ENCODE measurements at regions not wholly inside any gene's neighbourhood (a gene's known extent, or its start where the extent isn't known, plus 50 kb on each side); places are given as distances from the start of the nearest gene placed in this dataset.
"Not testable (repeated sequence)": the region's sequence is repeated elsewhere in the genome, so short reads cannot be mapped to it uniquely, and the experiment has no call there.

DNA sequence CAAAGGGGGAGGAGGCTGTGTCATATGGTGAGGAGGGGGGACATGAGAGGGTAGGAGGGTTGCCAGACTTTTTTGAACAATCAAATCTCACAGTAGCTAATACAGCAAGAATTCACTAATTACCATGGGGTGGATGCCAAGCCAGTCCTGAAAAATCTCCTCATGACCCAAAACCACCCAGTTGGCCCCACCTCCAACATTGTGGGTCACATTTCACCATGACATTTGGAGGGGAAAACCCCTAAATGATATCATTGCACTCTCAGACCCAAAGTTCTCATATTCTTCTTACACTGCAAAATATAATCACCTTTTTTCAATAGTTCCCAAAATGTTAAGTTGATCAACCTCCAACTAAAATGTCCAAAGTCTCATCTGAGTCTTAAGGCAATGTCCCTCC is 666.3 kb downstream of the TMEM121 start:
- not testable (repeated sequence) for H3K27me3 ChIP-seq (replicated peaks; ENCODE audit: control insufficient read depth, insufficient read depth, low read length); H3K9me3 ChIP-seq (ENCODE audit: control insufficient read depth, low read length); H3K36me3 ChIP-seq (ENCODE audit: control insufficient read depth, insufficient read depth, low read length, severe bottlenecking); DNase-seq (ENCODE audit: low read depth); H3K9ac ChIP-seq (ENCODE audit: low read length); H3K4me1 ChIP-seq (ENCODE audit: control insufficient read depth, insufficient read depth, low read length); H3K4me3 ChIP-seq (ENCODE audit: low read length)

DNA sequence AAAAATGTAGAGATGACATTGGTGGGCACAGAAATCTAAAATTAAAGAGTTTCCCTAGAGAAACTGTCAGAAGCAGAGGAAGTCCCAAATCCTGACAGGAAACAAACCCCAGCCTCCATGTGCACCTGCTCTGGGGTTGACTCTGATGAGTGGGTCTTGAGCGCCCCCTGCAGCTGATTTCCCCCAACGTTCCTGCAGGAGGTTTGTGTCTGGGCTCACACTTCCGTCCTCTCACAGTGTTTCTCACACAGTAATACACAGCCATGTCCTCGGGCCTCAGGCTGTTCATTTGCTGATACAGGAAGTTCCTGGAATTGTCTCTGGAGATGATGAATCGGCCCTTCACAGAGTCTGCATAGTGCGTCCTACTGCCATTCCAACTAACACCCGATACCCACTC is 670.1 kb downstream of the TMEM121 start:
- H3K9ac ChIP-seq (ENCODE audit: low read length); H3K4me3 ChIP-seq (ENCODE audit: low read length); H3K27me3 ChIP-seq (replicated peaks; ENCODE audit: control insufficient read depth, insufficient read depth, low read length); H3K9me3 ChIP-seq (ENCODE audit: control insufficient read depth, low read length); H3K36me3 ChIP-seq (ENCODE audit: control insufficient read depth, insufficient read depth, low read length, severe bottlenecking); DNase-seq (ENCODE audit: low read depth); H3K4me1 ChIP-seq (ENCODE audit: control insufficient read depth, insufficient read depth, low read length): not testable (repeated sequence)

DNA sequence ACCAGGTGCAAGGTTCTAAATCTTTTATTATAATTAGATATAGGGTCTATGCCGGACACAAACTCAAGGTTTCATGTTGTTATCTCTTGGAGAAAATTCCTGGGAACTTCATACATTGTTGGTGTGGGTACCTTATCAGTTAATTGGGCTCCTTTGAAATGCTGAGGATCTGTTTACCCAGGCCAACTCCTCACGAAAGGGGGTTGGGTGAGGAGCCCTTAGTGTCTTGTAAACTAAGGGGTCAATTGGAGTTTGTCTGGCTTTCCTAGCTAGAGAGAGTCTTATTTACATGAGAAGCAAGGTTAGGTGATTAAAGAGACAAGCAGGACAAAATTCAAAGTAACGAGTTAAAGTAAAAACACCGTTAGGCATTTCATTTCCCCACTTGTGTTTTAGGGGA is 670.9 kb downstream of the TMEM121 start:
- not testable (repeated sequence) for H3K9me3 ChIP-seq (ENCODE audit: control insufficient read depth, low read length); DNase-seq (ENCODE audit: low read depth); H3K27me3 ChIP-seq (replicated peaks; ENCODE audit: control insufficient read depth, insufficient read depth, low read length); H3K36me3 ChIP-seq (ENCODE audit: control insufficient read depth, insufficient read depth, low read length, severe bottlenecking); H3K4me3 ChIP-seq (ENCODE audit: low read length); H3K9ac ChIP-seq (ENCODE audit: low read length); H3K4me1 ChIP-seq (ENCODE audit: control insufficient read depth, insufficient read depth, low read length)

DNA sequence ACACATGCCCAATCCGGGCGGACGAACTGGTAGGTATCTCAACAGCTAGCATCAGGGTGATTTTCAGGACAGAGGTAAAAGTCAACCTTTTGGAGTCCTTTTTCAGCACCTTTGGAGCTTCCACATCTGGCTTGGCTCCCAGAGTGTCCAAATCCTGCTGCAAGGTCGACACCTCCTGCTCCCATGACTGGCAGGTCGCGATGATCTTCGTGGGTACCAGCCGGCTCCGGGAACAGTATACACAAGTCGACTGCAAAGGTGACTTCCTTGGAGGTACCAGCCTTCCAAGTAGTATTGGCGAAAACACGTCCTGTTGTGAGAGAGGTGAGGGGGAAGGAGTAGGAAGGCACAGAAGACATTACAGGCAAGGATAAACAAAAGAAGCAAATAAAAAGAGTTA is 672.7 kb downstream of the TMEM121 start:
- H3K36me3 ChIP-seq (ENCODE audit: control insufficient read depth, insufficient read depth, low read length, severe bottlenecking) = no peaks in the 10 kb centered on the region
- H3K4me1 ChIP-seq (ENCODE audit: control insufficient read depth, insufficient read depth, low read length) = no peaks in the 10 kb centered on the region
- H3K9ac ChIP-seq (ENCODE audit: low read length) = no peak overlapping the region
- H3K4me3 ChIP-seq (ENCODE audit: low read length) = no peak overlapping the region
- no peak for DNase-seq (ENCODE audit: low read depth)
- no peaks in the 10 kb centered on the region for H3K9me3 ChIP-seq (ENCODE audit: control insufficient read depth, low read length)
- H3K27me3 ChIP-seq (replicated peaks; ENCODE audit: control insufficient read depth, insufficient read depth, low read length) = no peaks in the 10 kb centered on the region

DNA sequence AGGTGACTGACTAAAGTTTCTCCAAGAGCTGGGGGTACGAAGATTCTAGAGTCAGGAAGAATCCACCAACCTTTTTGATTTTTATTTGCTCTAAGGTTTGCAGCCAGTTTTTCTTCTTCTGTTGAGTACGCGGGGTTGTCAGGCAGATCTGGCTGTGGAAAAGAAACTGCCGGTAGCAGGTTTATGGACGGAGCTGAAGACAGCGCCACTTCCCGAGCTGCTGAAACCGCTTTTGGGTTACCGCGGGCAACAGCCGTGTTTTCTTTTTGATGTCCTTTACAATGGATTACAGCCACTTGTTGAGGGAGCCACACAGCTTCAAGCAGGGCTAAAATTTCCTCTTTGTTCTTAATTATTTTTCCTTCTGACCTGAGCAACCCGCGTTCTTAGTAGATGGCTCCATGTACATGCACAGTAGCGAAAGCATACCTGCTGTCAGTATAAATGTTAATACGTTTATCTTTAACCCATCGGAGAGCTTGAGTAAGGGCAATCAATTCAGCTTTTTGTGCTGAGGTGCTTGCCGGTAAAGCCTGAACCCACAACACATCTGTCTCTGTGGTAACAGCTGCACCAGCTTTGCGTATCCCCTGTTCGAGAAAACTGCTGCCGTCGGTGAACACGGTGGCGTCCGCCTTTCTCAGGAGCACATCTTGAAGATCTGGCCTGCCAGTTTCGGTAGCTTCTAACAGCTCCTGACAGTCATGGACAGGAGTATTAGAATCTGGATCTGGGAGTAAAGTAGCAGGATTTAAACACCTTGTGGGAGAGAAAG is 674.3 kb downstream of the TMEM121 start:
- H3K9ac ChIP-seq (ENCODE audit: low read length) = no peak overlapping the region
- DNase-seq (ENCODE audit: low read depth) = no peak
- no peak overlapping the region for H3K4me3 ChIP-seq (ENCODE audit: low read length)

DNA sequence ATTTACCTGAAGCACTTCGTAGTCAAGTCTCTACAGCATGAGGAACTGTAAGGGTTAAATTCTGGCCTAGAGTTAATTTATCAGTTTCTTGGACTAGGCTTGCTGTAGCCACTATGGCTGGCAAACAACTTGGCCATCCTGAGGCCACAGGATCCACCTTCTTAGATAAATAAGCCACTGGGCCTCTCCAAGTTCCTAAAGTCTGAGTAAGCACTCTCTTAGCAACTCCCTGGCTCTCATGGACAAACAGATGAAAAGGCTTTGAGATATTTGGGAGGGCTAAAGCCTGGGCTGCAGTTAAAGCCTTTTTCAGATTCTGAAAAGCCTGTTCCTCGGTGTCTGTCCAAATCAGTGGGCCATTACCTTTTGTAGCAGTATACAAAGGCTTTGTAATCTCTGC is 675.0 kb downstream of the TMEM121 start:
- no peak for DNase-seq (ENCODE audit: low read depth)
- Histone ChIP-seq H3K4me3 (ENCODE audit: low read length) (no peak overlapping the region), H3K27me3 (replicated peaks; ENCODE audit: control insufficient read depth, insufficient read depth, low read length) (no peaks in the 10 kb centered on the region)

More for the DNA sequence above, 674.3 kb downstream of the TMEM121 start:
- H3K36me3 ChIP-seq (ENCODE audit: control insufficient read depth, insufficient read depth, low read length, severe bottlenecking) = no peaks in the 10 kb centered on the region
- no peaks in the 10 kb centered on the region for H3K9me3 ChIP-seq (ENCODE audit: control insufficient read depth, low read length)
- H3K27me3 ChIP-seq (replicated peaks; ENCODE audit: control insufficient read depth, insufficient read depth, low read length) = no peaks in the 10 kb centered on the region
- H3K4me1 ChIP-seq (ENCODE audit: control insufficient read depth, insufficient read depth, low read length) = no peaks in the 10 kb centered on the region

DNA sequence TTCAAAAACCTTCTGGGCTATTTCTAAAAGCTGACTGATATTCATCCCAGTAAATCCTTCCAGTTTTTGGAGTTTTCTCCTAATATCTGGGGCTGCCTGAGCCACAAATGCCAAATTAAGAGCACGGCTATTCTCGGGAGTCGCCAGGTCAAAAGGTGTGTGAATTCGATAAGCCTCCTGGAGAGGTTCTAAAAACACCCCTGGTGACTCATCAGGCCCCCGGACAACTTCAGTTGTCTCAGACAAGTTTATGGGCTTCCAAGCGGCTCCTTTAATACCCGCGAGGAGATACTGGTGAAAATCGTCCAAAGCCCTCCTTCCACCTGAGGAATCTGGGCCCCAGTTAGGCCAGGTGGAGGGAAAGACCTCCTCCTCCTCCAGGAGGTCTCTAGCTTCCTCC is 677.1 kb downstream of the TMEM121 start:
- H3K4me3 ChIP-seq (ENCODE audit: low read length) = no peak overlapping the region
- peaks cover 1% of the 10 kb centered on the region for H3K27me3 ChIP-seq (replicated peaks; ENCODE audit: control insufficient read depth, insufficient read depth, low read length)
- H3K9me3 ChIP-seq (ENCODE audit: control insufficient read depth, low read length) = no peaks in the 10 kb centered on the region
- H3K9ac ChIP-seq (ENCODE audit: low read length) = no peak overlapping the region
- no peaks in the 10 kb centered on the region for H3K4me1 ChIP-seq (ENCODE audit: control insufficient read depth, insufficient read depth, low read length)
- no peaks in the 10 kb centered on the region for H3K36me3 ChIP-seq (ENCODE audit: control insufficient read depth, insufficient read depth, low read length, severe bottlenecking)
- no peak for DNase-seq (ENCODE audit: low read depth)

More for the DNA sequence above, 675.0 kb downstream of the TMEM121 start:
- Histone ChIP-seq H3K9me3 (ENCODE audit: control insufficient read depth, low read length) (no peaks in the 10 kb centered on the region), H3K9ac (ENCODE audit: low read length) (no peak overlapping the region), H3K4me1 (ENCODE audit: control insufficient read depth, insufficient read depth, low read length) (no peaks in the 10 kb centered on the region), H3K36me3 (ENCODE audit: control insufficient read depth, insufficient read depth, low read length, severe bottlenecking) (no peaks in the 10 kb centered on the region)

DNA sequence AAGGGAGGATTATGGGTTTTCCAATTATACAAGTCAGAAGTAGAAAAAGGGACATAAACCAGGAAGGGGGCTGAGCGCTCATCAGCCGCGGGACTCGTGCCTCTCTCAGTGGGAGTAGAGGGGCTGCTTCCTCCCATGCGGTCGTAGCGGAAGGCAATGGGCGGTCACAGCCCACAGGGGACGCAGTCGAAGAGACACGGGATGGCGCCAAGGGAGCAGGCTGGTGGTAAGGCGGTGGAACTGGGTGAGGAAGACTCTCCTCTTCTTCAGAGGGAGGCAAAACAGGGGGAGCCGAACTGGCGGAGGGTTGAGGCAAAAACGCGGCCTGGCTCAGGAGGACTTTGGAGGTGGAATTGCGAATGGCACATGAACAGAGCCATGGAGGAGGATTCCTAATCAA is 677.7 kb downstream of the TMEM121 start:
- Histone ChIP-seq H3K27me3 (replicated peaks; ENCODE audit: control insufficient read depth, insufficient read depth, low read length) (peaks cover 4% of the 10 kb centered on the region), H3K4me1 (ENCODE audit: control insufficient read depth, insufficient read depth, low read length) (no peaks in the 10 kb centered on the region), H3K4me3 (ENCODE audit: low read length) (no peak overlapping the region), H3K36me3 (ENCODE audit: control insufficient read depth, insufficient read depth, low read length, severe bottlenecking) (no peaks in the 10 kb centered on the region), H3K9me3 (ENCODE audit: control insufficient read depth, low read length) (no peaks in the 10 kb centered on the region), H3K9ac (ENCODE audit: low read length) (no peak overlapping the region)
- DNase-seq (ENCODE audit: low read depth) = no peak

DNA sequence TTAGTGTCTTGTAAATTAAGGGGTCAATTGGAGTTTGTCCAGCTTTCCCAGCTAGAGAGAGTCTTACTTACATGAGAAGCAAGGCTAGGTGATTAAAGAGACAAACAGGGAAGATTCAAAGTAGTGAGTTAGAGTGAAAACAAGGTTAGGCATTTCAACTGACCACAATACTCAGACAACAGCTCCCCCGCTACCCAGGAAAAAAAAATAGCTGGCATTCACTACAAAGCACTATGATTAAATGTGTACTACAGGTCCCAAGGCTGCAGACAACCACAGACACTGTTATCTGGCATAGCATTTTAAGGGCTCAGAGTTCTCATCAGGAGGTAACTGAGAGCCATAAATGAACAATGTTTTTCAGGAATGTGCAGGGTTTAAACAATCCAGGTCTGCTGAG is 680.9 kb downstream of the TMEM121 start:
- Histone ChIP-seq H3K4me3 (ENCODE audit: low read length) (no peak overlapping the region), H3K9me3 (ENCODE audit: control insufficient read depth, low read length) (no peaks in the 10 kb centered on the region), H3K9ac (ENCODE audit: low read length) (no peak overlapping the region), H3K4me1 (ENCODE audit: control insufficient read depth, insufficient read depth, low read length) (no peaks in the 10 kb centered on the region), H3K36me3 (ENCODE audit: control insufficient read depth, insufficient read depth, low read length, severe bottlenecking) (no peaks in the 10 kb centered on the region), H3K27me3 (replicated peaks; ENCODE audit: control insufficient read depth, insufficient read depth, low read length) (peaks cover 4% of the 10 kb centered on the region)
- DNase-seq (ENCODE audit: low read depth) = no peak

DNA sequence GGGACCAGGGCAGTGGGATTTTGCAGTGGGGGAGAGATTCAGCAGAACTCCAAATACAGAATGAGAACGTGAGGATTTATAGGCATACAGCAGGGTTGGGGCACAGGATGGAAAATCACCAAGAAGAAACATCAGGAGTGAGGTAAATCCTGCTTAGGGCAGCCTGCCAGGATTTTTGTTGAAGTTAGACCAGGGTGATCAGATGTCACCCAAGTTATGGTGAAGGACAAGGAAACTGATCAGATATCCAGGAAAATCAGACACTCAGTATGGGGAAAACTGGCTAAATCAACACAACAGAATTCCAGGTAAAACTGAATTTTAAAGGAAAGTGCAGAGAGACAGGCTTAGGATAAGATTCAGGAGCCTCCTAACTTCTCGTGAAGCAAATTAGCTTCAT is 682.4 kb downstream of the TMEM121 start:
- Histone ChIP-seq H3K27me3 (replicated peaks; ENCODE audit: control insufficient read depth, insufficient read depth, low read length) (peaks cover 4% of the 10 kb centered on the region), H3K4me3 (ENCODE audit: low read length) (no peak overlapping the region)

DNA sequence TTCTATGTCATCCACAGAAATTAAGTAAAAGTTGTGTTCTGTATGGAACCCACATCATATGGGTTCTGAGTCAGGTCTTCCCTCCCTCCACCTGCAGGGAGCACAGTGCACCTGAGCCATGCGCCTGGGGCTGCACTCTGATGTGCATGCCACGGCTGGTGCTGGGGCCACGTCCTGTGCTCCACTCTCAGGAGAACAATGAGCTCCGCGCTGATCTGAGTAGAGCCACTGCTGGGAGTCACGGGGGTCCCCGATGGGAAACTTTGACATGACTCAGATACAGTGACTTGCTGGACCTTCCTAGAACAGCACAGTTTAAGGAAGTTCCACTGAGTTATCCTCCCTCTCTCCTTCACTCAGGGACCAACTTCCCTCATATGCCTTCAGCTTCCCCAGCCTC is 683.4 kb downstream of the TMEM121 start:
- Histone ChIP-seq H3K9me3 (ENCODE audit: control insufficient read depth, low read length) (no peaks in the 10 kb centered on the region), H3K4me3 (ENCODE audit: low read length) (no peak overlapping the region), H3K9ac (ENCODE audit: low read length) (no peak overlapping the region), H3K36me3 (ENCODE audit: control insufficient read depth, insufficient read depth, low read length, severe bottlenecking) (no peaks in the 10 kb centered on the region), H3K27me3 (replicated peaks; ENCODE audit: control insufficient read depth, insufficient read depth, low read length) (peaks cover 4% of the 10 kb centered on the region), H3K4me1 (ENCODE audit: control insufficient read depth, insufficient read depth, low read length) (no peaks in the 10 kb centered on the region)
- DNase-seq (ENCODE audit: low read depth) = no peak

More for the DNA sequence above, 682.4 kb downstream of the TMEM121 start:
- Histone ChIP-seq H3K9me3 (ENCODE audit: control insufficient read depth, low read length) (no peaks in the 10 kb centered on the region), H3K4me1 (ENCODE audit: control insufficient read depth, insufficient read depth, low read length) (no peaks in the 10 kb centered on the region), H3K9ac (ENCODE audit: low read length) (no peak overlapping the region), H3K36me3 (ENCODE audit: control insufficient read depth, insufficient read depth, low read length, severe bottlenecking) (no peaks in the 10 kb centered on the region)
- DNase-seq (ENCODE audit: low read depth) = no peak

DNA sequence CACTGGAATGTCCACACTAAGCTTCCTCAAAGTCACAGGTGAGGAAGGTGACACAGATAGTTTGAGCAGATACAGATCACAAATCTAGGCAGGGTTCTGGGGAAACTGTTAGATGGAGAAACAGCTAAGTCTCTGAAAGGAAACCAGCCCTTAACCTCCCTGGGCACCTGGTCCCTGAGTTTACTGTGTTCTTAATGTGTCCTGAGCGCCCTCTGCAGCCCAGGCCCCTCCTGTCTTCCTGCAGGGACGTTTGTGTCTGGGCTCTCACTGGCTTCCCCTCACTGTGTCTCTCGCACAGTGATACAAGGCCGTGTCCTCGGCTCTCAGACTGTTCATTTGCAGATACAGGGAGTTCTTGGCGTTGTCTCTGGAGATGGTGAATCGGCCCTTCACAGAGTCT is 684.3 kb downstream of the TMEM121 start:
- H3K9me3 ChIP-seq (ENCODE audit: control insufficient read depth, low read length) = no peaks in the 10 kb centered on the region
- H3K9ac ChIP-seq (ENCODE audit: low read length) = no peak overlapping the region
- H3K36me3 ChIP-seq (ENCODE audit: control insufficient read depth, insufficient read depth, low read length, severe bottlenecking) = no peaks in the 10 kb centered on the region
- no peaks in the 10 kb centered on the region for H3K4me1 ChIP-seq (ENCODE audit: control insufficient read depth, insufficient read depth, low read length)
- no peak for DNase-seq (ENCODE audit: low read depth)
- no peak overlapping the region for H3K4me3 ChIP-seq (ENCODE audit: low read length)
- H3K27me3 ChIP-seq (replicated peaks; ENCODE audit: control insufficient read depth, insufficient read depth, low read length) = peaks cover 7% of the 10 kb centered on the region
